Stomach (tissue), 8 donors: ENCODE measurements at regions not wholly inside any gene's neighbourhood (a gene's known extent, or its start where the extent isn't known, plus 50 kb on each side); places are given as distances from the start of the nearest gene placed in this dataset.

ENCODE experiments used
- DNase-seq, 2 donors: peaks; one replicate each; pipeline versions ENCODE4 v3.0.0 to v3.0.0-alpha.2; 2013 to 2019
- H3K27ac ChIP-seq, 5 donors: fragments of 200-600 bp in 4 of 5; sonication (generic) in 4 of 5; one replicate each; pipeline ENCODE4 v1.5.1; 2013 to 2019; ENCODE audit warnings: mild to moderate bottlenecking in 1 of 5, moderate library complexity in 1 of 5
- H3K27me3 ChIP-seq, 3 donors: fragments of 200-600 bp; sonication (generic); one replicate each; pipeline ENCODE4 v1.5.1; 2017 to 2019; ENCODE audit warnings: mixed run types in 1 of 3
- H3K36me3 ChIP-seq, 4 donors: fragments of 200-600 bp; sonication (generic); 1 replicate in 3 of 4; 2 replicates in 1 of 4; pipeline ENCODE4 v1.5.1; 2016 to 2019
- H3K4me1 ChIP-seq, 4 donors: fragments of 200-600 bp; sonication (generic); one replicate each; pipeline ENCODE4 v1.5.1; 2016 to 2019
- H3K4me3 ChIP-seq, 4 donors: fragments of 200-600 bp; sonication (generic) in 3 of 4; one replicate each; pipeline ENCODE4 v1.5.1; 2016 to 2019; ENCODE audit warnings: mild to moderate bottlenecking in 1 of 4
- H3K9me3 ChIP-seq, 4 donors: fragments of 200-600 bp; sonication (generic); one replicate each; pipeline ENCODE4 v1.5.1; 2016 to 2019
- CTCF ChIP-seq, 7 experiments: fragments of 450-650 bp in 4 of 7; fragments of 200-600 bp in 3 of 7; sonication (generic) in 3 of 7; IDR thresholded peaks; one replicate each; pipeline ENCODE4 v1.5.1; 2016 to 2019; ENCODE audit warnings: antibody characterized with exemption in 7 of 7, control low read depth in 2 of 7, mild to moderate bottlenecking in 1 of 7
- EP300 ChIP-seq: sonication (generic); formaldehyde crosslinking; IDR thresholded peaks from one replicate; pipeline ENCODE4 v1.6.1; 2017; ENCODE audit warnings: antibody characterized with exemption
- POLR2A ChIP-seq, 4 donors: fragments of 450-650 bp; IDR thresholded peaks; one replicate each; pipeline ENCODE4 v1.6.1; 2016; ENCODE audit warnings: antibody characterized with exemption in 4 of 4, control low read depth in 2 of 4, mild to moderate bottlenecking in 1 of 4, moderate library complexity in 1 of 4
- POLR2AphosphoS5 ChIP-seq, 3 donors: sonication (generic); formaldehyde crosslinking; IDR thresholded peaks; one replicate each; pipeline ENCODE4 v1.6.1; 2016; ENCODE audit warnings: antibody characterized with exemption in 3 of 3
- WGBS, 5 donors: extraction: QIAGEN DNeasy Blood & Tissue Kit in 3 of 5; methylation state at CpG; one replicate each; pipeline versions ENCODE4 v1.1.5 to v1.1.7; 2013 to 2018; 5-methylcytosine and 5-hydroxymethylcytosine counted together
- intact Hi-C: fragments of 100-400 bp; cut with DNase I; formaldehyde crosslinking; loops from one replicate; pipeline ENCODE4 v1.15.1; 2023; ENCODE audit warnings: low total_unique reads
- donor health status: healthy with polysubstance abuse.
- donor health status: Bipolar disorder and iron deficiency.
- donor health status: healthy.

GRCh38 chr9:89715318-89715858, 110.6 kb downstream of the GADD45G start:
- Histone ChIP-seq H3K4me1 (peaks cover 0 to 11% (median 7%) of the 10 kb centered on the region in 4 donors), H3K9me3 (peaks cover 0 to 8% (median 2%) of the 10 kb centered on the region in 4 donors), H3K27me3 (no peaks in the 10 kb centered on the region), H3K27ac (no peak overlapping the region), H3K4me3 (no peak overlapping the region), H3K36me3 (no peaks in the 10 kb centered on the region)
- no peak for TF ChIP-seq POLR2A (IDR thresholded peaks at IDR 0.05)
- no peak for TF ChIP-seq EP300
- TF ChIP-seq POLR2AphosphoS5 (IDR thresholded peaks at IDR 0.05) = no peak
- TF ChIP-seq CTCF (IDR thresholded peaks at IDR 0.05) = no peak
- DNase-seq = no peak
- intact Hi-C loops = loop anchor here (10.0 kb wide), 1 partner anchor 61 kb away; no protein-coding TSS in a partner anchor
- 85 to 98% (median 90%) methylated on average over 2 of the region's 2 CpGs for WGBS, 5 donors

- TF ChIP-seq POLR2A (IDR thresholded peaks at IDR 0.05) = no peak
- no peak for TF ChIP-seq EP300
- TF ChIP-seq POLR2AphosphoS5 (IDR thresholded peaks at IDR 0.05) = no peak
- TF ChIP-seq CTCF (IDR thresholded peaks at IDR 0.05) = no peak
- no peak overlapping the region for H3K27ac ChIP-seq
- no peaks in the 10 kb centered on the region for H3K36me3 ChIP-seq
- intact Hi-C loops = loop anchor here (10.0 kb wide), 1 partner anchor 61 kb away; no protein-coding TSS in a partner anchor
- peaks cover 0 to 6% (median 5%) of the 10 kb centered on the region in 4 donors for H3K4me1 ChIP-seq
- 75 to 87% (median 82%) methylated on average over 3 of the region's 3 CpGs for WGBS, 5 donors
- peaks cover 0 to 8% (median 2%) of the 10 kb centered on the region in 4 donors for H3K9me3 ChIP-seq
- no peak for DNase-seq
- no peaks in the 10 kb centered on the region for H3K27me3 ChIP-seq
- no peak overlapping the region for H3K4me3 ChIP-seq
Observed at GRCh38 chr9:89715881-89716280, 111.1 kb downstream of the GADD45G start.

- Histone ChIP-seq H3K4me1 (no peaks in the 10 kb centered on the region), H3K36me3 (no peaks in the 10 kb centered on the region), H3K27me3 (no peaks in the 10 kb centered on the region), H3K4me3 (no peak overlapping the region), H3K27ac (no peak overlapping the region), H3K9me3 (peaks cover 0 to 8% (median 2%) of the 10 kb centered on the region in 4 donors)
- DNase-seq = no peak
- no peak for TF ChIP-seq EP300
- TF ChIP-seq POLR2AphosphoS5 (IDR thresholded peaks at IDR 0.05) = no peak
- no peak for TF ChIP-seq POLR2A (IDR thresholded peaks at IDR 0.05)
- no peak for TF ChIP-seq CTCF (IDR thresholded peaks at IDR 0.05)
- intact Hi-C loops = loop anchor here (10.0 kb wide), 1 partner anchor 62 kb away; no protein-coding TSS in a partner anchor
- WGBS, 5 donors = 72 to 88% (median 81%) methylated on average over 3 of the region's 3 CpGs
Observed at GRCh38 chr9:89716559-89716958, 111.7 kb downstream of the GADD45G start.

- DNase-seq = no peak
- TF ChIP-seq EP300 (no peak), POLR2A (IDR thresholded peaks at IDR 0.05) (no peak), CTCF (IDR thresholded peaks at IDR 0.05) (no peak), POLR2AphosphoS5 (IDR thresholded peaks at IDR 0.05) (no peak)
- no peak overlapping the region for H3K27ac ChIP-seq
- no peaks in the 10 kb centered on the region for H3K27me3 ChIP-seq
- 50 to 81% (median 61%) methylated on average over 3 of the region's 3 CpGs for WGBS, 5 donors
- no peak overlapping the region for H3K4me3 ChIP-seq
- peaks cover 0 to 8% (median 2%) of the 10 kb centered on the region in 4 donors for H3K9me3 ChIP-seq
- H3K4me1 ChIP-seq = no peaks in the 10 kb centered on the region
- no peaks in the 10 kb centered on the region for H3K36me3 ChIP-seq
- intact Hi-C loops = loop anchor here (10.0 kb wide), 1 partner anchor 63 kb away; no protein-coding TSS in a partner anchor
Observed at GRCh38 chr9:89718176-89718575, 113.4 kb downstream of the GADD45G start.
